Mesendoderm (in vitro differentiated cells): ENCODE measurements at regions not wholly inside any gene's neighbourhood (a gene's known extent, or its start where the extent isn't known, plus 50 kb on each side); places are given as distances from the start of the nearest gene placed in this dataset.
"Not testable (repeated sequence)": the region's sequence is repeated elsewhere in the genome, so short reads cannot be mapped to it uniquely, and the experiment has no call there.

Experiments used
- DNase-seq: peaks from one replicate; pipeline ENCODE4 v3.0.0; 2013
- H2AK5ac ChIP-seq: 2 replicates; pipeline ENCODE4 v1.6.1; 2013; ENCODE audit warnings: low read length, inconsistent platforms
- H2BK120ac ChIP-seq: 2 replicates; pipeline ENCODE4 v1.6.1; 2013; ENCODE audit warnings: low read depth, mild to moderate bottlenecking, low read length, moderate library complexity, mixed read lengths
- H2BK15ac ChIP-seq: replicated peaks from 2 replicates; pipeline ENCODE4 v1.6.1; 2013; ENCODE audit warnings: low read depth, mild to moderate bottlenecking, moderate library complexity
- H2BK5ac ChIP-seq: 2 replicates; pipeline ENCODE4 v1.6.1; 2013; ENCODE audit warnings: low read length, inconsistent platforms
- H3K18ac ChIP-seq: 2 replicates; pipeline ENCODE4 v1.6.1; 2013; ENCODE audit warnings: mild to moderate bottlenecking, low read length, mixed read lengths
- H3K23ac ChIP-seq: one replicate; pipeline ENCODE4 v1.6.1; 2013; ENCODE audit warnings: low read length
- H3K27ac ChIP-seq: 2 replicates; pipeline ENCODE4 v1.5.1; 2013; ENCODE audit warnings: low read depth, mild to moderate bottlenecking, inconsistent platforms, low read length, moderate library complexity
- H3K27me3 ChIP-seq: 2 replicates; pipeline ENCODE4 v1.6.1; 2013; ENCODE audit warnings: low read length, control low read depth, mild to moderate bottlenecking, inconsistent platforms; ENCODE audit not compliant: insufficient read depth, poor library complexity
- H3K36me3 ChIP-seq: 2 replicates; pipeline ENCODE4 v1.6.1; 2013; ENCODE audit warnings: low read length, inconsistent platforms; ENCODE audit not compliant: control insufficient read depth, insufficient read depth
- H3K4ac ChIP-seq: one replicate; pipeline ENCODE4 v1.6.1; 2013; ENCODE audit warnings: low read depth, mild to moderate bottlenecking, low read length, moderate library complexity
- H3K4me1 ChIP-seq: 2 replicates; pipeline ENCODE4 v1.6.1; 2013; ENCODE audit warnings: low read depth, low read length, inconsistent platforms; ENCODE audit not compliant: control insufficient read depth
- H3K4me2 ChIP-seq: 2 replicates; pipeline ENCODE4 v1.6.1; 2013; ENCODE audit warnings: low read length
- H3K4me3 ChIP-seq: 2 replicates; pipeline ENCODE4 v1.5.1; 2013; ENCODE audit warnings: mild to moderate bottlenecking, low read length
- H3K56ac ChIP-seq: one replicate; pipeline ENCODE4 v1.6.1; 2013; ENCODE audit warnings: low read length
- H3K79me1 ChIP-seq: 2 replicates; pipeline ENCODE4 v1.6.1; 2013; ENCODE audit warnings: low read length, inconsistent platforms
- H3K79me2 ChIP-seq: 2 replicates; pipeline ENCODE4 v1.6.1; 2013; ENCODE audit warnings: mild to moderate bottlenecking, low read length; ENCODE audit not compliant: control insufficient read depth, insufficient read depth
- H3K9ac ChIP-seq: 2 replicates; pipeline ENCODE4 v1.6.1; 2013; ENCODE audit warnings: low read length, inconsistent platforms
- H4K5ac ChIP-seq: one replicate; pipeline ENCODE4 v1.6.1; 2013; ENCODE audit warnings: low read length
- H4K8ac ChIP-seq: one replicate; pipeline ENCODE4 v1.6.1; 2013; ENCODE audit warnings: low read depth, mild to moderate bottlenecking, control low read depth, low read length, moderate library complexity
- WGBS: extraction: QIAGEN DNeasy Blood & Tissue Kit; methylation state at CpG from one replicate; pipeline ENCODE4 v1.1.7; 2013; ENCODE audit warnings: low lambda C conversion rate, missing lambda C conversion rate; ENCODE audit not compliant: insufficient coverage; ENCODE audit errors: extremely low coverage; 5-methylcytosine and 5-hydroxymethylcytosine counted together

GRCh38 chr1:112160214-112160613, 170.7 kb upstream of the KCND3 start:
- H3K4me3 ChIP-seq, H2BK5ac ChIP-seq, H3K79me2 ChIP-seq, H4K5ac ChIP-seq, H3K23ac ChIP-seq, H3K9ac ChIP-seq, H3K36me3 ChIP-seq, H3K79me1 ChIP-seq, H2BK15ac ChIP-seq, H4K8ac ChIP-seq, H3K27ac ChIP-seq, H3K4ac ChIP-seq, H2BK120ac ChIP-seq, H2AK5ac ChIP-seq, H3K4me1 ChIP-seq, H3K18ac ChIP-seq, H3K4me2 ChIP-seq, H3K27me3 ChIP-seq, H3K56ac ChIP-seq, DNase-seq: not testable (repeated sequence)
- no CpG with 5 or more reads among the region's 14 CpGs for WGBS

- no peaks in the 10 kb centered on the region for H3K36me3 ChIP-seq
- H2BK5ac ChIP-seq: no peak overlapping the region
- no peak overlapping the region for H2BK15ac ChIP-seq
- H2BK120ac ChIP-seq: no peak overlapping the region
- H3K79me2 ChIP-seq: no peaks in the 10 kb centered on the region
- WGBS: no CpG with 5 or more reads among the region's 3 CpGs
- no peak overlapping the region for H3K4me2 ChIP-seq
- H3K23ac ChIP-seq: no peak overlapping the region
- H3K18ac ChIP-seq: no peak overlapping the region
- H3K4me1 ChIP-seq: no peaks in the 10 kb centered on the region
- DNase-seq: peak; percentile 16
- no peak overlapping the region for H4K8ac ChIP-seq
- no peak overlapping the region for H2AK5ac ChIP-seq
- H3K27ac ChIP-seq: no peak overlapping the region
- H3K56ac ChIP-seq: no peak overlapping the region
- no peak overlapping the region for H3K4me3 ChIP-seq
- no peak overlapping the region for H3K9ac ChIP-seq
- H3K4ac ChIP-seq: no peak overlapping the region
- no peak overlapping the region for H4K5ac ChIP-seq
- H3K27me3 ChIP-seq: no peaks in the 10 kb centered on the region
- no peaks in the 10 kb centered on the region for H3K79me1 ChIP-seq
Measured at GRCh38 chr1:112165375-112165774, 175.9 kb upstream of the KCND3 start.

DNA sequence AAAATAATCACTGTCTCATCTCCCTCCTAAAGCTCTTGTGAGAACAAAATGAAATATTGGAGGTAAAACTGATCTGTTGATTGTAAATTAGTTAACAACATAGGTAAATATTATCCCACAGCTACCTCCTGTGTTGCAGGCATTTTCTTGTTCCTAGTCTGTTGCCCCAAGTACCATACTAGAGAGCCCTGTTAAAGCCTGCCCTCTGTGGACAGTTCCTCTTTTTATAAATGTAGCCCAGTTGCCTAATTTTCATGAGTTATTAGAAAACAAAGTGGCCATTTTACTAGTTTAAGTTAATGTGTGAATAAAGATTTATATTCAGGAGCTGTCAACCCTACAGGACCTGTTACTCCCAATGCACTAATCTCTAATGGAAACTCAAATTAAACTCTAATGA, 180.0 kb upstream of the KCND3 start:
- H3K9ac ChIP-seq: no peak overlapping the region
- H3K56ac ChIP-seq: no peak overlapping the region
- H3K4me2 ChIP-seq: no peak overlapping the region
- H2BK120ac ChIP-seq: no peak overlapping the region
- H4K5ac ChIP-seq: no peak overlapping the region
- H3K4me1 ChIP-seq: no peaks in the 10 kb centered on the region
- H3K18ac ChIP-seq: no peak overlapping the region
- no peak overlapping the region for H4K8ac ChIP-seq
- no peak overlapping the region for H2AK5ac ChIP-seq
- no peak overlapping the region for H2BK15ac ChIP-seq
- H3K27me3 ChIP-seq: no peaks in the 10 kb centered on the region
- no peaks in the 10 kb centered on the region for H3K79me1 ChIP-seq
- no peaks in the 10 kb centered on the region for H3K79me2 ChIP-seq
- H3K4me3 ChIP-seq: no peak overlapping the region
- no peaks in the 10 kb centered on the region for H3K36me3 ChIP-seq
- H2BK5ac ChIP-seq: no peak overlapping the region
- no peak overlapping the region for H3K27ac ChIP-seq
- no peak overlapping the region for H3K23ac ChIP-seq
- DNase-seq: no peak
- H3K4ac ChIP-seq: no peak overlapping the region

GRCh38 chr1:112172294-112172882, 182.9 kb upstream of the KCND3 start:
- no peak overlapping the region for H3K4ac ChIP-seq
- H3K79me2 ChIP-seq: no peaks in the 10 kb centered on the region
- WGBS: no CpG with 5 or more reads among the region's 2 CpGs
- no peak overlapping the region for H2AK5ac ChIP-seq
- H3K27ac ChIP-seq: no peak overlapping the region
- no peak overlapping the region for H3K23ac ChIP-seq
- no peaks in the 10 kb centered on the region for H3K27me3 ChIP-seq
- no peaks in the 10 kb centered on the region for H3K79me1 ChIP-seq
- no peaks in the 10 kb centered on the region for H3K36me3 ChIP-seq
- no peak overlapping the region for H3K56ac ChIP-seq
- no peak overlapping the region for H4K5ac ChIP-seq
- H3K4me2 ChIP-seq: no peak overlapping the region
- H3K4me1 ChIP-seq: no peaks in the 10 kb centered on the region
- no peak overlapping the region for H2BK15ac ChIP-seq
- H3K18ac ChIP-seq: no peak overlapping the region
- no peak overlapping the region for H3K9ac ChIP-seq
- no peak overlapping the region for H4K8ac ChIP-seq
- H2BK5ac ChIP-seq: no peak overlapping the region
- H2BK120ac ChIP-seq: no peak overlapping the region
- DNase-seq: peak; percentile 71
- H3K4me3 ChIP-seq: no peak overlapping the region

DNA sequence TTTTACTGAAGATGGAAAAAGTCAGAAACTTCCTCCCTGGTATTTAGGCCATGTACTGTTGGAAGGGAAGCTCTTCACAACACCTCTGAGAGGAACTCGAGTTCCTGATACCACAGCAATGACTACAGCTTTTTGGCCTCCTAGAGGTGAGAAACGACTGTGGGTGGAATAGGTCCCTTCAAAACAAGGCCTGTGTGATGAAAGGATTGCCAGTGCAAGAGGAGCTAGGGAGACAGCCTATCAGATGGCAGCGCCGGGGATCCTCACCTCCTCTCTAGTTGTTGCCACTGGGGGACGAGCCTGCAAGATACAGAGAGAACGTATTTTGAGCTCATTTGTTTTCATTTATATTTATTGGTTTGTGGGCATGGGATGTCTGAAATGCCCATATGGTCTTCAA, 187.8 kb upstream of the KCND3 start:
- Histone ChIP-seq H3K4me2 (no peak overlapping the region), H3K27me3 (no peaks in the 10 kb centered on the region), H2BK15ac (no peak overlapping the region), H2BK120ac (no peak overlapping the region), H3K23ac (no peak overlapping the region), H2AK5ac (no peak overlapping the region), H3K36me3 (no peaks in the 10 kb centered on the region), H3K9ac (no peak overlapping the region), H2BK5ac (no peak overlapping the region), H3K27ac (no peak overlapping the region), H3K4me1 (no peaks in the 10 kb centered on the region), H3K4me3 (no peak overlapping the region), H3K18ac (no peak overlapping the region), H3K79me1 (no peaks in the 10 kb centered on the region), H4K8ac (no peak overlapping the region), H4K5ac (no peak overlapping the region), H3K79me2 (no peaks in the 10 kb centered on the region), H3K4ac (no peak overlapping the region), H3K56ac (no peak overlapping the region)
- DNase-seq: peak; percentile 14
- WGBS: no CpG with 5 or more reads among the region's 6 CpGs

GRCh38 chr1:112188611-112189010, 199.1 kb upstream of the KCND3 start:
- Histone ChIP-seq H3K9ac (no peak overlapping the region), H3K18ac (no peak overlapping the region), H3K4me1 (no peaks in the 10 kb centered on the region), H3K4me2 (no peak overlapping the region), H3K27me3 (no peaks in the 10 kb centered on the region), H2AK5ac (no peak overlapping the region), H4K5ac (no peak overlapping the region), H3K23ac (no peak overlapping the region), H2BK120ac (no peak overlapping the region), H3K4me3 (no peak overlapping the region), H2BK15ac (no peak overlapping the region), H2BK5ac (no peak overlapping the region), H3K4ac (no peak overlapping the region), H3K79me1 (no peaks in the 10 kb centered on the region), H3K36me3 (no peaks in the 10 kb centered on the region), H3K79me2 (no peaks in the 10 kb centered on the region), H4K8ac (no peak overlapping the region), H3K56ac (no peak overlapping the region), H3K27ac (no peak overlapping the region)
- DNase-seq: peak; percentile 29
